Hepatocyte (in vitro differentiated cells): ENCODE measurements at regions not wholly inside any gene's neighbourhood (a gene's known extent, or its start where the extent isn't known, plus 50 kb on each side); places are given as distances from the start of the nearest gene placed in this dataset.

Source experiments
- EZH2 ChIP-seq: fragments of 200-600 bp; sonication (generic); IDR thresholded peaks from 2 replicates; pipeline ENCODE4 v1.6.1; 2016; ENCODE audit warnings: antibody characterized with exemption, mild to moderate bottlenecking, borderline replicate concordance
- TF ChIP-seq, protein P1 (sequence below): fragments of 200-600 bp; sonication (generic); IDR thresholded peaks from 2 replicates; pipeline ENCODE4 v1.5.1; 2016; ENCODE audit warnings: antibody characterized with exemption, mild to moderate bottlenecking; ENCODE audit not compliant: poor library complexity

DNA sequence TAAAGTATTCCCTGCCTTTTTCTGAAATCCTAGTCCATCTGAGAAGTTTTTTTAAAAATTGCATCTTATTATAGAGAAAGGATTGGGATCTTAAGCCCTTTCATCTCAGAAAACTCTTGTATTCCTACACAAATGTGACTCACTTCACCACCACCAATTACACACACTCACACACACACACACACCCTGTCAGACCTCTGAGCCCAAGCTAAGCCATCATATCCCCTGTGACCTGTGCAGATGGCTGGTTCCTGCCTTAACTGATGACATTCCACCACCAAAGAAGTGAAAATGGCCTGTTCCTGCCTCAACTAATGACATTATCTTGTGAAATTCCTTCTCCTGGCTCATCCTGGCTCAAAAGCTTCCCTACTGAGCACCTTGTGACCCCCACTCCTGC lies 1181.9 kb downstream of the ROBO2 start:
- TF ChIP-seq, protein P1, sequence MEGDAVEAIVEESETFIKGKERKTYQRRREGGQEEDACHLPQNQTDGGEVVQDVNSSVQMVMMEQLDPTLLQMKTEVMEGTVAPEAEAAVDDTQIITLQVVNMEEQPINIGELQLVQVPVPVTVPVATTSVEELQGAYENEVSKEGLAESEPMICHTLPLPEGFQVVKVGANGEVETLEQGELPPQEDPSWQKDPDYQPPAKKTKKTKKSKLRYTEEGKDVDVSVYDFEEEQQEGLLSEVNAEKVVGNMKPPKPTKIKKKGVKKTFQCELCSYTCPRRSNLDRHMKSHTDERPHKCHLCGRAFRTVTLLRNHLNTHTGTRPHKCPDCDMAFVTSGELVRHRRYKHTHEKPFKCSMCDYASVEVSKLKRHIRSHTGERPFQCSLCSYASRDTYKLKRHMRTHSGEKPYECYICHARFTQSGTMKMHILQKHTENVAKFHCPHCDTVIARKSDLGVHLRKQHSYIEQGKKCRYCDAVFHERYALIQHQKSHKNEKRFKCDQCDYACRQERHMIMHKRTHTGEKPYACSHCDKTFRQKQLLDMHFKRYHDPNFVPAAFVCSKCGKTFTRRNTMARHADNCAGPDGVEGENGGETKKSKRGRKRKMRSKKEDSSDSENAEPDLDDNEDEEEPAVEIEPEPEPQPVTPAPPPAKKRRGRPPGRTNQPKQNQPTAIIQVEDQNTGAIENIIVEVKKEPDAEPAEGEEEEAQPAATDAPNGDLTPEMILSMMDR = no peak
- no peak for TF ChIP-seq EZH2
